GM12875 (cell line): ENCODE measurements at regions not wholly inside any gene's neighbourhood (a gene's known extent, or its start where the extent isn't known, plus 50 kb on each side); places are given as distances from the start of the nearest gene placed in this dataset.
"Not testable (repeated sequence)": the region's sequence is repeated elsewhere in the genome, so short reads cannot be mapped to it uniquely, and the experiment has no call there.

ENCODE experiments used
- H3K4me3 ChIP-seq: one replicate; pipeline ENCODE4 v1.5.1; 2011; ENCODE audit warnings: low read depth, low read length, control low read depth
- TF ChIP-seq, protein P1 (sequence below): IDR thresholded peaks from 2 replicates; pipeline ENCODE4 v1.5.1; 2011; ENCODE audit warnings: low read depth, mild to moderate bottlenecking, control low read depth, inconsistent platforms, low read length, moderate library complexity, borderline replicate concordance; ENCODE audit not compliant: insufficient read depth

DNA sequence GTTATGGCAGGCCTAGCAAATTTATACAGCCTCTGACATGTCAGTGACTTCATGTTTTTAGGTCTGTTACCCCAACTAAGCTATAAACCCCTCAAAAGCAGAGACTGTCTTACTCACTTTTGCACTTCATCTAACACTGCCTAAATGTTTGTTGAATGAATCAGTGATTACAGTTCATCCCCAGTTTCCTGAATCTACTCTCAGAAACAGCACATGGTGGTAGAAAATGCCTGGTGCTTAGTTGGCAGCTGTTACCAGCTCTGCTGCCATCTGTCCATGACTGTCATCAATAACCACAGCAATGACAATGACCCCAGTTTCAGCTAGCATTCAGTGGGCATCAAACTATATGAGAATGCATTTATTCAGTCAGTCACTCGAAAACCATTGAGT is 110.5 kb upstream of the SERBP1 start:
- no peak overlapping the region for H3K4me3 ChIP-seq
- TF ChIP-seq, protein P1, sequence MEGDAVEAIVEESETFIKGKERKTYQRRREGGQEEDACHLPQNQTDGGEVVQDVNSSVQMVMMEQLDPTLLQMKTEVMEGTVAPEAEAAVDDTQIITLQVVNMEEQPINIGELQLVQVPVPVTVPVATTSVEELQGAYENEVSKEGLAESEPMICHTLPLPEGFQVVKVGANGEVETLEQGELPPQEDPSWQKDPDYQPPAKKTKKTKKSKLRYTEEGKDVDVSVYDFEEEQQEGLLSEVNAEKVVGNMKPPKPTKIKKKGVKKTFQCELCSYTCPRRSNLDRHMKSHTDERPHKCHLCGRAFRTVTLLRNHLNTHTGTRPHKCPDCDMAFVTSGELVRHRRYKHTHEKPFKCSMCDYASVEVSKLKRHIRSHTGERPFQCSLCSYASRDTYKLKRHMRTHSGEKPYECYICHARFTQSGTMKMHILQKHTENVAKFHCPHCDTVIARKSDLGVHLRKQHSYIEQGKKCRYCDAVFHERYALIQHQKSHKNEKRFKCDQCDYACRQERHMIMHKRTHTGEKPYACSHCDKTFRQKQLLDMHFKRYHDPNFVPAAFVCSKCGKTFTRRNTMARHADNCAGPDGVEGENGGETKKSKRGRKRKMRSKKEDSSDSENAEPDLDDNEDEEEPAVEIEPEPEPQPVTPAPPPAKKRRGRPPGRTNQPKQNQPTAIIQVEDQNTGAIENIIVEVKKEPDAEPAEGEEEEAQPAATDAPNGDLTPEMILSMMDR, result no peak

DNA sequence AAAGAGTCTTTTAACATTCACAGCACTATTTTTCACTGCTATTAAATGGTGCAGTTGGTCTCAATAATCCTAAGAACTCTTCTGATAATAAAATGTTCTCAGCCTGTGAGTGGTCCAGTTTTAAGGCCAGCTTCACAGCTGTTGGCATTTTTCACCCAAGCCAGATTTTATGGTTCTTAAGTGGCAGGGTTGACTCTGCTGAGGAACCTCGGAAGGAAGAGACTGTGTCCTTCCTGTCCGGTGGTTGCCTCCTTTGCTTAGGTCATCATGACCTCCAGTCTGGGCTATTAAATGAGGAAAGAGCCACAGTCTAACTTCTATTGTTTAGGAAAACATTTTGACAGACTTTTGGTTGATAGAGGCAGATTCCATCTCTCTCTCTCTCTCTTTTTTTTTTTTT is 112.5 kb upstream of the SERBP1 start:
- no peak overlapping the region for H3K4me3 ChIP-seq
- TF ChIP-seq, protein P1, result no peak

DNA sequence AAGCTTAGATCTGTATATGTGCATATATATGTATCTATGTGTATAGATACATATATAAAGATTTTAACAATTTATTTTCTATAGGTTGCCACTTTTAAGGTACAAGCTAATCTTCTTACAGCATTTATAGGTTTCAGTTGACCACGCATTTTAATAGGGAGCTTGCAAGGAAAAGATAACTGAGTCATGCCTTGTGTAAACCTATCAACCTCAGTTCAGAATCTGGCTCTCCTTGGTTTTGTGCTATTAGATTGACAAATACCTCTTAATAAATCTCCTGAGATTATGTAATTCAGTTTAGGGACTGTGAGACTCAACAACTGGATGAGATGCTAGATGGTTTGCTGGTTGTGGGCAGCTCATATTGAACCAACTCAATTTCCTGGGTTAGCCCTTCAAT is 114.7 kb upstream of the SERBP1 start:
- H3K4me3 ChIP-seq, result no peak overlapping the region
- TF ChIP-seq, protein P1, result no peak

DNA sequence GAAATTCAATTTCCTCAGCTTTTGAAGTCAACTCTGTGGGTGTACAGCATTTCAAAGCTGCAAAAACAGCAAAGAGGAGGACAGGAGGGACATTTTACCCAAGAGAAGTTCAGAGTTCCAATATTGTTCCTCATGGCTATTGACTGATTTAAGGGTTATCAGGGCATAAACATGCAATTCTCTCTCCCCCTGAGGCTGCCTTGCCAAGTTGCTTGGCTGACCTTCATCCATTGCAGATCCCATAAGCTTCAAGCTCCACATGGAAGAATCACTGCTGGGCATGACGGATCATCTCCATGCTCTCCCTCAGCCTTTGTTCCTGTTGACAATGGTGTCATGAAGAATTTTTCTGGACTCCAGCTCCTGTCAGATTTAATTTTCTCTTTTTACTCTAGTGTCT is 115.2 kb upstream of the SERBP1 start:
- H3K4me3 ChIP-seq, result no peak overlapping the region
- TF ChIP-seq, protein P1, result no peak

DNA sequence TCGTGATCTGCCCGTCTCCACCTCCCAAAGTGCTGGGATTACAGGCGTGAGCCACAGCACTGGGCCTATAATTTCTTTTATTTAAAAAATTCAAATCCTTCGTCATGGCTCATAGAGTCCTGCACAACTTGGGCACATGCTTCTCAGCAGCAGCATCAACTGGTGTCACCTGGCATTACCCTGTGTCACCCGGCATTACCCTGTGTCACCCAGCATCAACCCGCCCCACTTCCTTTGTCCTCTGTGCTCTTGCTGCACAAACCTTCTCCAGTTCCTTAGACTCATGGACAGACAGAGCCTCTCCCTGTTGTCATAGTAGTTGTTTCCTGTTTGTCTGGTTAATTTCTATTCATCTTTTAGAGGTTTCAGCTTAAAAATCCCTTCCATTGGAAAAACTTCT is 121.2 kb upstream of the SERBP1 start:
- TF ChIP-seq, protein P1, result no peak
- no peak overlapping the region for H3K4me3 ChIP-seq

DNA sequence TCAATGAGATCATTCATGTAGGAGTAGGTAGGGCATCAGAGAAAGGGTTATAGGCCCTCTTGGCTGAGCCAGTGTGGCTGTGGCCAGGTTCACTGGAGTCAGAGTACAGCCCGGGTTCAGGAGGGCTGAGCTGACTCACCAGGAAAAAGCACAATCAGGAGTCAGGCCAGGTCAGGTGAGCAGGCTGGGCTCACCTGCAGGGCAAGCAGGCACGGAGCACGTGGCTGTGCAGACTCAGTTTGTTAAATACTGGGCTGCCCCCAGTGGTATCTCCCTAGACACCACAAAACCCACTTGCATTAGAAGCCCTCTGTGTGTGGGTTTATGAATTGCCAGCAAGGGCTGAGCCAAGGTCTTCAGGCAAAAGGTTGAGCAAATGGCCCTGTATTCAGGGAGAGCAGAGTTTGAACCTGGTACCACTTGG is 122.1 kb upstream of the SERBP1 start:
- H3K4me3 ChIP-seq, result no peak overlapping the region
- TF ChIP-seq, protein P1, result no peak

DNA sequence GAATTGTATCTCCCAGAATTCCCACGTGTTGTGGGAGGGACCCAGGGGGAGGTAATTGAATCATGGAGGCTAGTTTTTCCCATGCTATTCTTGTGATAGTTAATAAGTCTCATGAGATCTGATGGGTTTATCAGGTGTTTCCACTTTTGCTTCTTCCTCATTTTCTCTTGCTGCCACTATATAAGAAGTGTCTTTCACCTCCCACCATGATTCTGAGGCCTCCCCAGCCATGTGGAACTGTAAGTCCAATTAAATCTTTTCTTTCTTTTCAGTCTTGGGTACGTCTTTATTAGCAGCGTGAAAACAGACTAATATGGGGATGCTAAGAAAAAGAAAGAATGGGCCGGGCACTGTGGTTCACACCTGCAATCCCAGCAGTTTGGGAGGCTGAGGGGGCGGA is 124.0 kb upstream of the SERBP1 start:
- H3K4me3 ChIP-seq, result not testable (repeated sequence)
